GM21423 (cell line): ENCODE measurements at regions not wholly inside any gene's neighbourhood (a gene's known extent, or its start where the extent isn't known, plus 50 kb on each side); places are given as distances from the start of the nearest gene placed in this dataset.
"Not testable (repeated sequence)": the region's sequence is repeated elsewhere in the genome, so short reads cannot be mapped to it uniquely, and the experiment has no call there.

ENCODE experiments used
- ATAC-seq: cut with Tn5 transposase; IDR thresholded peaks from one replicate; pipeline ENCODE4 v1.9.1; 2021; ENCODE audit warnings: mild to moderate bottlenecking, moderate library complexity; ENCODE audit not compliant: unreplicated experiment

GRCh38 chr2:235212501-235213158, 260.8 kb downstream of the SH3BP4 start:
- ATAC-seq, result no peak

- ATAC-seq, result no peak
These were observed 263.4 kb downstream of the SH3BP4 start for GRCh38 chr2:235215248-235215647.

GRCh38 chr2:235216901-235217300, 265.1 kb downstream of the SH3BP4 start:
- no peak for ATAC-seq

GRCh38 chr2:235217846-235218245, 266.0 kb downstream of the SH3BP4 start:
- no peak for ATAC-seq

GRCh38 chr2:235218486-235218907, 266.7 kb downstream of the SH3BP4 start:
- no peak for ATAC-seq

GRCh38 chr2:235219048-235219447, 267.2 kb downstream of the SH3BP4 start:
- ATAC-seq, result no peak

GRCh38 chr2:235220331-235220730, 268.5 kb downstream of the SH3BP4 start:
- no peak for ATAC-seq

GRCh38 chr2:235223011-235223410, 270.8 kb upstream of the AGAP1 start:
- no peak for ATAC-seq

- ATAC-seq, result no peak
These were observed 269.4 kb upstream of the AGAP1 start for GRCh38 chr2:235224410-235224809.

GRCh38 chr2:235225261-235225660, 268.6 kb upstream of the AGAP1 start:
- ATAC-seq, result no peak

GRCh38 chr2:235227590-235227989, 266.3 kb upstream of the AGAP1 start:
- no peak for ATAC-seq

GRCh38 chr2:235228422-235228821, 265.4 kb upstream of the AGAP1 start:
- not testable (repeated sequence) for ATAC-seq

- ATAC-seq, result no peak
These were observed 264.6 kb upstream of the AGAP1 start for GRCh38 chr2:235229236-235229635.

- ATAC-seq, result no peak
These were observed 262.8 kb upstream of the AGAP1 start for GRCh38 chr2:235230821-235231601.

- ATAC-seq, result no peak
These were observed 261.1 kb upstream of the AGAP1 start for GRCh38 chr2:235232449-235233433.

- no peak for ATAC-seq
These were observed 259.1 kb upstream of the AGAP1 start for GRCh38 chr2:235234736-235235135.

- no peak for ATAC-seq
These were observed 257.7 kb upstream of the AGAP1 start for GRCh38 chr2:235235977-235236767.

- no peak for ATAC-seq
These were observed 255.3 kb upstream of the AGAP1 start for GRCh38 chr2:235238537-235238936.

GRCh38 chr2:235240574-235240973, 253.3 kb upstream of the AGAP1 start:
- no peak for ATAC-seq
